Breast epithelium (tissue), 4 donors: ENCODE measurements at regions not wholly inside any gene's neighbourhood (a gene's known extent, or its start where the extent isn't known, plus 50 kb on each side); places are given as distances from the start of the nearest gene placed in this dataset.

Experiments
- DNase-seq, 2 donors: peaks; one replicate each; pipeline ENCODE4 v3.0.0-alpha.2; 2019; ENCODE audit warnings: low spot score in 2 of 2
- H3K27ac ChIP-seq, 2 donors: fragments of 200-600 bp; sonication (generic) in 1 of 2; one replicate each; pipeline ENCODE4 v1.5.1; 2016 to 2019; ENCODE audit warnings: mild to moderate bottlenecking in 1 of 2
- H3K27me3 ChIP-seq, 2 donors: fragments of 200-600 bp; sonication (generic) in 1 of 2; one replicate each; pipeline versions ENCODE4 v1.5.1 to v1.6.0; 2017 to 2019; ENCODE audit warnings: control low read depth in 1 of 2, mild to moderate bottlenecking in 1 of 2
- H3K36me3 ChIP-seq: fragments of 200-600 bp; one replicate; pipeline ENCODE4 v1.5.1; 2019
- H3K4me1 ChIP-seq, 2 donors: fragments of 200-600 bp; sonication (generic); one replicate each; pipeline ENCODE4 v1.5.1; 2016 to 2019; ENCODE audit warnings: control low read depth in 1 of 2
- H3K4me3 ChIP-seq, 3 donors: fragments of 200-600 bp; sonication (generic); 1 replicate in 2 of 3; 2 replicates in 1 of 3; pipeline ENCODE4 v1.5.1; 2016 to 2019; ENCODE audit warnings: mild to moderate bottlenecking in 3 of 3, moderate library complexity in 2 of 3
- H3K9me3 ChIP-seq, 2 donors: fragments of 200-600 bp; sonication (generic) in 1 of 2; one replicate each; pipeline ENCODE4 v1.5.1; 2016 to 2019; ENCODE audit warnings: control low read depth in 1 of 2
- POLR2A ChIP-seq: fragments of 450-650 bp; IDR thresholded peaks from one replicate; pipeline ENCODE4 v1.6.1; 2016; ENCODE audit warnings: antibody characterized with exemption, mild to moderate bottlenecking, moderate library complexity
- POLR2AphosphoS5 ChIP-seq, 3 donors: sonication (generic); formaldehyde crosslinking; IDR thresholded peaks; one replicate each; pipeline ENCODE4 v1.6.1; 2017; ENCODE audit warnings: antibody characterized with exemption in 3 of 3
- intact Hi-C: fragments of 100-400 bp; cut with DNase I; formaldehyde crosslinking; loops from one replicate; pipeline ENCODE4 v1.15.1; 2023; ENCODE audit warnings: low total_unique reads
- TF ChIP-seq, protein P1 (sequence below), 3 donors: fragments of 450-650 bp; IDR thresholded peaks; one replicate each; pipeline ENCODE4 v1.5.1; 2016 to 2017; ENCODE audit warnings: antibody characterized with exemption in 3 of 3, mild to moderate bottlenecking in 3 of 3, moderate library complexity in 3 of 3

DNA sequence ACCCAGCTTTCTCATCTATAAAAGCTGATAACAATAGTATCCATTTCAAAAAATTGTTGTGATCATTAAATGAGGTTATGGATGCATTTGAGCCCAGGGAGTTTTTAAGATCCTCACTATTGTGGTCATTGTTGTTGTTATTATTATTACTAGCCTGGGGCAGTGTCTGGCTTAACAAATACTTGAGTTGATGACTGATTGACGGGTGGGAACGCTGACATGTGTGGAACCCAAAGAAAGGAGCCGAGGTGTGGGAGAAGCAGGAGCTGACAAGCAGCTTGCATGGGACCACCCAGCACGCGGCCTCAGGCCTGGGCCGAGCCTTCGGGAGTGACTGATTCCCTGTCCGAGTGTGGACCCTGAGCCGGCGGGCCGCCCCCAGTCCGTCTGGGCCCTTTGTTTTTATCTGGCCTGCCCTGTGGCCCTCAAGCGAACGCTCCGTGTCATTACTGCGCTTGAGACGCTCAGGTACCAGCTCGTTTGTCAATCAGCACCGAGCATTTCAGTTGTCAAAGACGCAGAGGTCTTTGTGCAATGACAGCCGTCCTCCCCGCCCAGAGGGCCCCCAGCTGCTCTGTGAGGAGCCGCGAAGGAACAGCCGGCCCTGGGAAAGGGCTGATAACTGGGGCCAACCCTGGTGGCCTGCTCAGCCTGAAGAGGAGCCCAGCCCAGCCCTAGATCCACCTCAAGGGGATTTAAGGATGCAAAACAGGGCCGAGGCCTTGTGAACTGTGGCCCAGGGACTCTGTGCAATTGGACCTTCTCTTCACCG is 132.9 kb upstream of the FOXF1 start:
- intact Hi-C loops: no loop called here
- DNase-seq: no peak
- H3K4me3 ChIP-seq: no peak overlapping the region

DNA sequence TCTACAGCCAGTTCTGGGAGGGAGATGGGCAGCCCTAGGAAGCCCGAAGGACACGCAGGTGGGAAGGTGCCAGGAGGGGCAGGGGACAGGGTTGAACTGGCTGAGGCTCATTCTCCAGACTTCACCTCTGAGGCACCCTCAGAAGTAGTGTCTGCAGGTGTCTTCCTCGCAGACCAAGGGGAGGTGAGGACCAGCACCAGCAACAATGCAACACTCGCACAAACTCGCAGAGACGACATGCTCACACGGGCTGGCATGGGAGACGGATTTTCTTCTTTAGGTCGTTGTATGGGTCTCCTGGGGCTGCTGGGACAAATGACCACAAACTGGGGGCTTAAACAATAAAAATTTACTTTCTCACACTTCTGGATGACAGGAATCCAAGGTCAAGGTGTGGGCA is 132.2 kb upstream of the FOXF1 start:
- TF ChIP-seq POLR2AphosphoS5 (IDR thresholded peaks at IDR 0.05) (no peak), POLR2A (no peak)
- TF ChIP-seq, protein P1, sequence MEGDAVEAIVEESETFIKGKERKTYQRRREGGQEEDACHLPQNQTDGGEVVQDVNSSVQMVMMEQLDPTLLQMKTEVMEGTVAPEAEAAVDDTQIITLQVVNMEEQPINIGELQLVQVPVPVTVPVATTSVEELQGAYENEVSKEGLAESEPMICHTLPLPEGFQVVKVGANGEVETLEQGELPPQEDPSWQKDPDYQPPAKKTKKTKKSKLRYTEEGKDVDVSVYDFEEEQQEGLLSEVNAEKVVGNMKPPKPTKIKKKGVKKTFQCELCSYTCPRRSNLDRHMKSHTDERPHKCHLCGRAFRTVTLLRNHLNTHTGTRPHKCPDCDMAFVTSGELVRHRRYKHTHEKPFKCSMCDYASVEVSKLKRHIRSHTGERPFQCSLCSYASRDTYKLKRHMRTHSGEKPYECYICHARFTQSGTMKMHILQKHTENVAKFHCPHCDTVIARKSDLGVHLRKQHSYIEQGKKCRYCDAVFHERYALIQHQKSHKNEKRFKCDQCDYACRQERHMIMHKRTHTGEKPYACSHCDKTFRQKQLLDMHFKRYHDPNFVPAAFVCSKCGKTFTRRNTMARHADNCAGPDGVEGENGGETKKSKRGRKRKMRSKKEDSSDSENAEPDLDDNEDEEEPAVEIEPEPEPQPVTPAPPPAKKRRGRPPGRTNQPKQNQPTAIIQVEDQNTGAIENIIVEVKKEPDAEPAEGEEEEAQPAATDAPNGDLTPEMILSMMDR (IDR thresholded peaks at IDR 0.05): no peak
- no peak overlapping the region for H3K4me3 ChIP-seq
- H3K36me3 ChIP-seq: no peaks in the 10 kb centered on the region
- DNase-seq: no peak
- peaks cover 0 to 28% of the 10 kb centered on the region in 2 donors for H3K27me3 ChIP-seq
- H3K4me1 ChIP-seq: no peaks in the 10 kb centered on the region
- intact Hi-C loops: no loop called here
- H3K27ac ChIP-seq: no peak overlapping the region
- peaks cover 7 to 22% of the 10 kb centered on the region in 2 donors for H3K9me3 ChIP-seq

More for the DNA sequence above, 132.9 kb upstream of the FOXF1 start:
- no peaks in the 10 kb centered on the region for H3K36me3 ChIP-seq
- peaks cover 7 to 22% of the 10 kb centered on the region in 2 donors for H3K9me3 ChIP-seq
- TF ChIP-seq POLR2A (no peak), POLR2AphosphoS5 (IDR thresholded peaks at IDR 0.05) (no peak)
- TF ChIP-seq, protein P1 (IDR thresholded peaks at IDR 0.05): no peak
- H3K4me1 ChIP-seq: no peaks in the 10 kb centered on the region
- H3K27ac ChIP-seq: no peak overlapping the region
- peaks cover 0 to 29% of the 10 kb centered on the region in 2 donors for H3K27me3 ChIP-seq

DNA sequence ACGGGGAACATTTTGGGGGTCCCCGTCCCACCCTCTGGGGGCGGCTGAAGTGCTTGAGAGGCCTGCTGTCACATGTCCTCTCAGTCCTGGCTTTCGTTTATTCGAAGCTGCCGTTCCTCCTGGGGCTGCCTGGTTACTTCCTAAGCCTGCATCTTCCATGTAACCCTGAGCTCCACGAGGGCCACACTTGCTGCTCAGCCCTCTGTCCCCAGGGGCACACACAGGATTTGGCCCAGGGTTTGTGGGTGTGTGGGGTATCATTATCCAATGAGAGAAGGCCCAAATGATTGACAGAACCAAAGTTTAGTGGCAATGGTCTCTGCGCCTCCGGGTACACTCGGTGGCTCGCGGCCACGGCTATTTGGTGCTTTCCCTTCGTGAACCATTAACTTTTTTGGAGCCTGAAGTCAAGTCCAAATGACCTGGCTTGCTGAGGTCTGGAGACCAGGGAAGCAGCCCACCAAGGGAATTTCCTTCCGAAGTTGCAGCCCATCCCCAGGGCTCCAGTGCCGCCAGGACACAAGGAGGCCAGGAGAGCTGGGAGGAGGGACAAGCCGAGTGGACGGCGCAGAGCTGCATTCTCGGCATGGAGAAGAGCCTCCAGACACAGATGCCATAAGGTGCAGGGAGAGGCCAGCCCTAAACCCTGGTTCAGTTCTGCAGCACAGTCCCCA is 131.4 kb upstream of the FOXF1 start:
- Histone ChIP-seq H3K27ac (no peak overlapping the region), H3K27me3 (peaks cover 0 to 26% of the 10 kb centered on the region in 2 donors), H3K9me3 (peaks cover 0 to 16% of the 10 kb centered on the region in 2 donors), H3K36me3 (no peaks in the 10 kb centered on the region), H3K4me3 (no peak overlapping the region), H3K4me1 (no peaks in the 10 kb centered on the region)
- TF ChIP-seq POLR2A (no peak), POLR2AphosphoS5 (IDR thresholded peaks at IDR 0.05) (no peak)
- TF ChIP-seq, protein P1 (IDR thresholded peaks at IDR 0.05): no peak
- no peak for DNase-seq
- intact Hi-C loops: no loop called here

DNA sequence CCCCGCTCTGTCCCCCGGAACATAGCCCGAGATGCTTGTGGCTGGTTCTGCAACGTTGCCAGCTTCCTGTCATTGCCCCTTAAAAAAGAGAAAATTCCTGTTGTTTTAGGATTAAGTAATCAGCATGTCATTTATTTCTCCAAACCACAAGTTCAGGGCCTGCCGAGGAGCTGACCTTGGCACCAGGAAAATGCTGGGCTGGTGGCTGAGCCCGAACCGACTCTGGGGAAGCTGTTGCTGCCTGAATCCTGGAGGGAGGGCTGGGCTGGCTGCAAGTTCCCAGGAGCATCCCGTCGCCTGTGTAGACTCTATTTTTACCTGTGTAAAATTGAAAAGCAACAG is 130.9 kb upstream of the FOXF1 start:
- DNase-seq: no peak
- Histone ChIP-seq H3K36me3 (no peaks in the 10 kb centered on the region), H3K9me3 (peaks cover 0 to 11% of the 10 kb centered on the region in 2 donors), H3K4me3 (no peak overlapping the region), H3K27ac (no peak overlapping the region), H3K27me3 (peaks cover 0 to 29% of the 10 kb centered on the region in 2 donors), H3K4me1 (no peaks in the 10 kb centered on the region)
- intact Hi-C loops: no loop called here
- TF ChIP-seq POLR2AphosphoS5 (IDR thresholded peaks at IDR 0.05) (no peak), POLR2A (no peak)
- TF ChIP-seq, protein P1 (IDR thresholded peaks at IDR 0.05): no peak

DNA sequence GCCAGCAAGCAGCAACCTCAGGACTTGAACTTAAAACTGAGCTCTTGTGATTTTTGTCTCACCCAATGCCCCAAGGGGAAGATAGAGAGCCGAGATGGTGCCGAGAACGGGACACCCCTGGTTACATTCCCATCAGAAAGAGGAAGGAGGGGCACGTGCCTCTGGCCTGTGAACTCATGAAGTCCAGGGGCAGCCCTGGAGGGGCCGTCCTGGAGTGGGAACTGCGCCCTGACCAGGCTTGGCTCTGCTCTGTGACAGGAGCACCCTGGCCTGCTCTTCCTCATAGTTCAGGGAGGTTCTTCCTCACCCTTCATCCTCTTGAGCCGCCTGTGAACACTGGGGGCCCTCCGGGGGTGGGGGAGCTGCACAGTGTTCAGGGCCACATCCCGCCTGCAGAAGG is 130.3 kb upstream of the FOXF1 start:
- Histone ChIP-seq H3K27ac (no peak overlapping the region), H3K4me1 (no peaks in the 10 kb centered on the region), H3K27me3 (peaks cover 0 to 32% of the 10 kb centered on the region in 2 donors), H3K9me3 (peaks cover 0 to 5% of the 10 kb centered on the region in 2 donors), H3K36me3 (no peaks in the 10 kb centered on the region), H3K4me3 (no peak overlapping the region)
- TF ChIP-seq POLR2AphosphoS5 (IDR thresholded peaks at IDR 0.05): no peak
- TF ChIP-seq POLR2A: no peak
- TF ChIP-seq, protein P1 (IDR thresholded peaks at IDR 0.05): no peak
- DNase-seq: no peak
- intact Hi-C loops: no loop called here
